GM12878 (cell line): ENCODE measurements at regions not wholly inside any gene's neighbourhood (a gene's known extent, or its start where the extent isn't known, plus 50 kb on each side); places are given as distances from the start of the nearest gene placed in this dataset.

ENCODE experiments used
- BHLHE40 ChIP-seq, 2 experiments: fragments of 450-650 bp in 1 of 2; IDR thresholded peaks; 2 replicates each; pipeline ENCODE4 v1.6.1; 2011 to 2017; ENCODE audit warnings: low read depth in 2 of 2, borderline replicate concordance in 1 of 2, improper control_type of control experiment in 1 of 2, low read length in 1 of 2, mild to moderate bottlenecking in 1 of 2
- BRCA1 ChIP-seq: IDR thresholded peaks from 2 replicates; pipeline ENCODE4 v1.6.1; 2011; ENCODE audit warnings: low read depth, low read length, improper control_type of control experiment
- TAF1 ChIP-seq: IDR thresholded peaks from 2 replicates; pipeline ENCODE4 v1.6.1; 2011; ENCODE audit warnings: mild to moderate bottlenecking, low read depth, low read length, borderline replicate concordance

GRCh38 chr12:25868193-25868592, 90.3 kb upstream of the RASSF8 start:
- no peak for TF ChIP-seq BHLHE40 (IDR thresholded peaks at IDR 0.05; ENCODE audit: borderline replicate concordance in 1 of 2, low read depth in 2 of 2, low read length in 1 of 2)
- TF ChIP-seq TAF1 = no peak
- TF ChIP-seq BRCA1 = no peak
